Tibial artery (tissue), 4 donors: ENCODE measurements at regions not wholly inside any gene's neighbourhood (a gene's known extent, or its start where the extent isn't known, plus 50 kb on each side); places are given as distances from the start of the nearest gene placed in this dataset.

Experiments used
- DNase-seq, 2 donors: peaks; one replicate each; pipeline ENCODE4 v3.0.0-alpha.2; 2019
- H3K27ac ChIP-seq, 2 donors: fragments of 200-600 bp; sonication (generic) in 1 of 2; 1 replicate in 1 of 2; 2 replicates in 1 of 2; pipeline ENCODE4 v1.5.1; 2018 to 2019; ENCODE audit warnings: mild to moderate bottlenecking in 1 of 2
- H3K27me3 ChIP-seq, 2 donors: fragments of 200-600 bp; sonication (generic) in 1 of 2; one replicate each; pipeline versions ENCODE4 v1.5.1 to v1.6.0; 2016 to 2019
- H3K36me3 ChIP-seq, 3 donors: fragments of 200-600 bp; sonication (generic) in 2 of 3; one replicate each; pipeline ENCODE4 v1.5.1; 2016 to 2019; ENCODE audit warnings: mild to moderate bottlenecking in 2 of 3
- H3K4me1 ChIP-seq, 4 donors: fragments of 200-600 bp; sonication (generic) in 2 of 4; 1 replicate in 3 of 4; 2 replicates in 1 of 4; pipeline ENCODE4 v1.5.1; 2016 to 2019
- H3K4me3 ChIP-seq, 2 donors: fragments of 200-600 bp; sonication (generic) in 1 of 2; 1 replicate in 1 of 2; 2 replicates in 1 of 2; pipeline ENCODE4 v1.5.1; 2018 to 2019; ENCODE audit warnings: mild to moderate bottlenecking in 2 of 2
- H3K9me3 ChIP-seq, 3 donors: fragments of 200-600 bp; sonication (generic) in 1 of 3; one replicate each; pipeline ENCODE4 v1.5.1; 2016 to 2019
- CTCF ChIP-seq, 2 experiments: fragments of 200-600 bp in 1 of 2; fragments of 450-650 bp in 1 of 2; IDR thresholded peaks; one replicate each; pipeline ENCODE4 v1.5.1; 2017 to 2019; ENCODE audit warnings: antibody characterized with exemption in 2 of 2, mild to moderate bottlenecking in 1 of 2, moderate library complexity in 1 of 2
- intact Hi-C: fragments of 100-400 bp; cut with DNase I; formaldehyde crosslinking; loops from one replicate; pipeline ENCODE4 v1.15.0; 2023; ENCODE audit warnings: low total_unique reads

- Histone ChIP-seq H3K4me1 (no peaks in the 10 kb centered on the region), H3K27me3 (peaks cover 0 to 34% of the 10 kb centered on the region in 2 donors)
- intact Hi-C loops, result no loop called here
These were observed 59.8 kb upstream of the BCL11B start for GRCh38 chr14:99331811-99332210.

GRCh38 chr14:99330316-99331240, 58.6 kb upstream of the BCL11B start:
- intact Hi-C loops, result no loop called here
- no peak overlapping the region for H3K4me3 ChIP-seq
- DNase-seq, result peak in 1 of 2 donors; percentile 35
- no peaks in the 10 kb centered on the region for H3K36me3 ChIP-seq
- H3K27me3 ChIP-seq, result peaks cover 0 to 38% of the 10 kb centered on the region in 2 donors
- H3K4me1 ChIP-seq, result no peaks in the 10 kb centered on the region
- TF ChIP-seq CTCF (IDR thresholded peaks at IDR 0.05), result no peak
- peaks cover 0 to 10% (median 0%) of the 10 kb centered on the region in 3 donors for H3K9me3 ChIP-seq
- no peak overlapping the region for H3K27ac ChIP-seq

More at GRCh38 chr14:99331811-99332210, 59.8 kb upstream of the BCL11B start:
- Histone ChIP-seq H3K27ac (no peak overlapping the region), H3K36me3 (no peaks in the 10 kb centered on the region), H3K9me3 (peaks cover 0 to 10% (median 0%) of the 10 kb centered on the region in 3 donors), H3K4me3 (no peak overlapping the region)
- DNase-seq, result peak in 1 of 2 donors; percentile 35
- TF ChIP-seq CTCF (IDR thresholded peaks at IDR 0.05), result no peak

- DNase-seq, result no peak
- no peaks in the 10 kb centered on the region for H3K4me1 ChIP-seq
These were observed 57.8 kb upstream of the BCL11B start for GRCh38 chr14:99329711-99330315.

GRCh38 chr14:99327458-99328250, 55.7 kb upstream of the BCL11B start:
- no peak overlapping the region for H3K27ac ChIP-seq
- intact Hi-C loops, result no loop called here
- H3K4me3 ChIP-seq, result no peak overlapping the region
- H3K4me1 ChIP-seq, result no peaks in the 10 kb centered on the region
- no peaks in the 10 kb centered on the region for H3K9me3 ChIP-seq
- no peaks in the 10 kb centered on the region for H3K36me3 ChIP-seq
- no peak for DNase-seq
- no peak for TF ChIP-seq CTCF (IDR thresholded peaks at IDR 0.05)
- peaks cover 0 to 34% of the 10 kb centered on the region in 2 donors for H3K27me3 ChIP-seq

More at GRCh38 chr14:99329711-99330315, 57.8 kb upstream of the BCL11B start:
- no peaks in the 10 kb centered on the region for H3K36me3 ChIP-seq
- peaks cover 0 to 7% (median 0%) of the 10 kb centered on the region in 3 donors for H3K9me3 ChIP-seq
- H3K27me3 ChIP-seq, result peaks cover 0 to 36% of the 10 kb centered on the region in 2 donors
- intact Hi-C loops, result no loop called here
- no peak overlapping the region for H3K27ac ChIP-seq
- TF ChIP-seq CTCF (IDR thresholded peaks at IDR 0.05), result no peak
- H3K4me3 ChIP-seq, result no peak overlapping the region

- H3K4me1 ChIP-seq, result no peaks in the 10 kb centered on the region
- no peaks in the 10 kb centered on the region for H3K36me3 ChIP-seq
- H3K27me3 ChIP-seq, result peaks cover 0 to 34% of the 10 kb centered on the region in 2 donors
- TF ChIP-seq CTCF (IDR thresholded peaks at IDR 0.05), result no peak
- no peak for DNase-seq
- H3K9me3 ChIP-seq, result no peaks in the 10 kb centered on the region
- H3K27ac ChIP-seq, result no peak overlapping the region
- no peak overlapping the region for H3K4me3 ChIP-seq
- intact Hi-C loops, result no loop called here
These were observed 55.1 kb upstream of the BCL11B start for GRCh38 chr14:99327050-99327449.
